Stimulated activated naive B cell treated with anti-CD40 and anti-IgM and Interleukin-4, amounts not matched to agents 10 μg/mL and 1 μg/mL and 100 μg/mL, for 72 hours (primary cell): ENCODE measurements at regions not wholly inside any gene's neighbourhood (a gene's known extent, or its start where the extent isn't known, plus 50 kb on each side); places are given as distances from the start of the nearest gene placed in this dataset.
"Not testable (repeated sequence)": the region's sequence is repeated elsewhere in the genome, so short reads cannot be mapped to it uniquely, and the experiment has no call there.

Source experiments
- ATAC-seq, 2 donors: fragments of 150-1000 bp; cut with Tn5 transposase; replicated peaks; 2 replicates each; pipeline ENCODE4 v1.10.0; 2021; ENCODE audit warnings: moderate library complexity in 1 of 2
- DNase-seq: peaks from one replicate; pipeline ENCODE4 v3.0.0; 2021
- H3K27ac Mint-ChIP-seq: one replicate; pipeline ENCODE4 v1.8.0; 2022; ENCODE audit warnings: mild to moderate bottlenecking, mixed read lengths
- H3K27me3 Mint-ChIP-seq, 2 donors: one replicate each; pipeline ENCODE4 v1.8.0; 2022; ENCODE audit warnings: mixed read lengths in 2 of 2
- H3K36me3 Mint-ChIP-seq, 2 donors: one replicate each; pipeline ENCODE4 v1.8.0; 2022; ENCODE audit warnings: mixed read lengths in 2 of 2, mild to moderate bottlenecking in 1 of 2
- H3K4me1 Mint-ChIP-seq, 2 donors: one replicate each; pipeline ENCODE4 v1.8.0; 2022; ENCODE audit warnings: mixed read lengths in 2 of 2, mild to moderate bottlenecking in 1 of 2
- H3K4me3 Mint-ChIP-seq, 2 donors: one replicate each; pipeline ENCODE4 v1.8.0; 2022; ENCODE audit warnings: mild to moderate bottlenecking in 2 of 2, mixed read lengths in 2 of 2, moderate library complexity in 1 of 2
- H3K9me3 Mint-ChIP-seq, 2 donors: one replicate each; pipeline ENCODE4 v1.8.0; 2022; ENCODE audit warnings: mixed read lengths in 2 of 2, mild to moderate bottlenecking in 1 of 2

- DNase-seq, result no peak
- Mint-ChIP-seq H3K27ac (no peak overlapping the region), H3K36me3 (no peaks in the 10 kb centered on the region), H3K4me3 (no peak overlapping the region), H3K27me3 (no peaks in the 10 kb centered on the region), H3K9me3 (peaks cover 0 to 3% of the 10 kb centered on the region in 2 donors), H3K4me1 (peaks cover 42 to 53% of the 10 kb centered on the region in 2 donors)
- no peak for ATAC-seq
These were observed 67.4 kb downstream of the ARRDC3 start for GRCh38 chr5:91315701-91316100.

- H3K9me3 Mint-ChIP-seq, result peaks cover 0 to 3% of the 10 kb centered on the region in 2 donors
- DNase-seq (peak; percentile 54), ATAC-seq (peak; percentile 70 to 75)
- peaks cover 42 to 54% of the 10 kb centered on the region in 2 donors for H3K4me1 Mint-ChIP-seq
- no peaks in the 10 kb centered on the region for H3K27me3 Mint-ChIP-seq
- H3K27ac Mint-ChIP-seq, result peak overlapping the region; percentile 52
- H3K36me3 Mint-ChIP-seq, result no peaks in the 10 kb centered on the region
- peak overlapping the region; percentile 46 to 69 for H3K4me3 Mint-ChIP-seq
These were observed 69.1 kb downstream of the ARRDC3 start for GRCh38 chr5:91313757-91314673.

- ATAC-seq (no peak), DNase-seq (no peak)
- H3K9me3 Mint-ChIP-seq, result peaks cover 0 to 3% of the 10 kb centered on the region in 2 donors
- H3K36me3 Mint-ChIP-seq, result no peaks in the 10 kb centered on the region
- peak overlapping the region; percentile 52 for H3K27ac Mint-ChIP-seq
- H3K4me1 Mint-ChIP-seq, result peaks cover 42 to 54% of the 10 kb centered on the region in 2 donors
- H3K27me3 Mint-ChIP-seq, result no peaks in the 10 kb centered on the region
- no peak overlapping the region for H3K4me3 Mint-ChIP-seq
These were observed 70.4 kb downstream of the ARRDC3 start for GRCh38 chr5:91312698-91313097.

GRCh38 chr5:91311697-91312501 lies 71.2 kb downstream of the ARRDC3 start:
- ATAC-seq (peak; percentile 91 to 92), DNase-seq (peak; percentile 62)
- Mint-ChIP-seq H3K4me1 (peaks cover 42 to 54% of the 10 kb centered on the region in 2 donors), H3K27me3 (no peaks in the 10 kb centered on the region), H3K27ac (peak overlapping the region; percentile 84), H3K9me3 (peaks cover 0 to 3% of the 10 kb centered on the region in 2 donors), H3K36me3 (no peaks in the 10 kb centered on the region), H3K4me3 (peak overlapping the region; percentile 44 to 46)

- Mint-ChIP-seq H3K4me3 (no peak overlapping the region), H3K27me3 (no peaks in the 10 kb centered on the region), H3K4me1 (peaks cover 42 to 54% of the 10 kb centered on the region in 2 donors), H3K36me3 (no peaks in the 10 kb centered on the region), H3K27ac (peak overlapping the region; percentile 68), H3K9me3 (peaks cover 0 to 3% of the 10 kb centered on the region in 2 donors)
- peak; percentile 6 to 21 for ATAC-seq
- DNase-seq, result no peak
These were observed 71.9 kb downstream of the ARRDC3 start for GRCh38 chr5:91311168-91311696.

- not testable (repeated sequence) for H3K4me3 Mint-ChIP-seq, H3K27ac Mint-ChIP-seq, DNase-seq, ATAC-seq, H3K9me3 Mint-ChIP-seq, H3K36me3 Mint-ChIP-seq, H3K27me3 Mint-ChIP-seq
- H3K4me1 Mint-ChIP-seq, result peaks cover 23 to 26% of the 10 kb centered on the region in 2 donors
These were observed 75.0 kb downstream of the ARRDC3 start for GRCh38 chr5:91308157-91308556.

GRCh38 chr5:91307048-91307447 lies 76.1 kb downstream of the ARRDC3 start:
- DNase-seq (no peak), ATAC-seq (no peak)
- Mint-ChIP-seq H3K9me3 (no peaks in the 10 kb centered on the region), H3K4me1 (peaks cover 13 to 14% of the 10 kb centered on the region in 2 donors), H3K36me3 (no peaks in the 10 kb centered on the region), H3K27me3 (no peaks in the 10 kb centered on the region), H3K4me3 (no peak overlapping the region), H3K27ac (no peak overlapping the region)

- no peak for DNase-seq
- no peak for ATAC-seq
- peaks cover 7 to 9% of the 10 kb centered on the region in 2 donors for H3K4me1 Mint-ChIP-seq
- no peaks in the 10 kb centered on the region for H3K27me3 Mint-ChIP-seq
- H3K27ac Mint-ChIP-seq, result no peak overlapping the region
- H3K9me3 Mint-ChIP-seq, result no peaks in the 10 kb centered on the region
- H3K4me3 Mint-ChIP-seq, result no peak overlapping the region
- H3K36me3 Mint-ChIP-seq, result no peaks in the 10 kb centered on the region
These were observed 76.6 kb downstream of the ARRDC3 start for GRCh38 chr5:91306497-91306896.

GRCh38 chr5:91305640-91306039 lies 77.5 kb downstream of the ARRDC3 start:
- H3K4me3 Mint-ChIP-seq, result no peak overlapping the region
- DNase-seq, result no peak
- H3K9me3 Mint-ChIP-seq, result no peaks in the 10 kb centered on the region
- no peaks in the 10 kb centered on the region for H3K36me3 Mint-ChIP-seq
- ATAC-seq, result no peak
- no peaks in the 10 kb centered on the region for H3K27me3 Mint-ChIP-seq
- peaks cover 0 to under 1% of the 10 kb centered on the region in 2 donors for H3K4me1 Mint-ChIP-seq
- H3K27ac Mint-ChIP-seq, result no peak overlapping the region

- not testable (repeated sequence) for H3K4me1 Mint-ChIP-seq, H3K9me3 Mint-ChIP-seq, H3K27me3 Mint-ChIP-seq, H3K27ac Mint-ChIP-seq, DNase-seq, H3K4me3 Mint-ChIP-seq, ATAC-seq, H3K36me3 Mint-ChIP-seq
These were observed 79.1 kb downstream of the ARRDC3 start for GRCh38 chr5:91304015-91304414.

- Mint-ChIP-seq H3K9me3 (no peaks in the 10 kb centered on the region), H3K4me1 (no peaks in the 10 kb centered on the region), H3K4me3 (no peak overlapping the region), H3K27me3 (no peaks in the 10 kb centered on the region), H3K36me3 (no peaks in the 10 kb centered on the region), H3K27ac (no peak overlapping the region)
- DNase-seq (no peak), ATAC-seq (no peak)
These were observed 80.2 kb downstream of the ARRDC3 start for GRCh38 chr5:91302958-91303357.

- Mint-ChIP-seq H3K27me3 (no peaks in the 10 kb centered on the region), H3K4me3 (no peak overlapping the region), H3K27ac (no peak overlapping the region), H3K4me1 (no peaks in the 10 kb centered on the region), H3K36me3 (no peaks in the 10 kb centered on the region), H3K9me3 (no peaks in the 10 kb centered on the region)
- no peak for ATAC-seq
- DNase-seq, result no peak
These were observed 80.8 kb downstream of the ARRDC3 start for GRCh38 chr5:91302305-91302704.

- Mint-ChIP-seq H3K27ac (no peak overlapping the region), H3K9me3 (no peaks in the 10 kb centered on the region), H3K4me3 (no peak overlapping the region), H3K4me1 (no peaks in the 10 kb centered on the region), H3K27me3 (no peaks in the 10 kb centered on the region), H3K36me3 (no peaks in the 10 kb centered on the region)
- ATAC-seq (no peak), DNase-seq (no peak)
These were observed 81.8 kb downstream of the ARRDC3 start for GRCh38 chr5:91301106-91301846.

- Mint-ChIP-seq H3K27ac (no peak overlapping the region), H3K4me3 (no peak overlapping the region), H3K4me1 (no peaks in the 10 kb centered on the region), H3K36me3 (no peaks in the 10 kb centered on the region), H3K27me3 (no peaks in the 10 kb centered on the region), H3K9me3 (no peaks in the 10 kb centered on the region)
- no peak for DNase-seq
- no peak for ATAC-seq
These were observed 85.1 kb downstream of the ARRDC3 start for GRCh38 chr5:91297994-91298393.
